PC-3 (cell line): ENCODE measurements at regions not wholly inside any gene's neighbourhood (a gene's known extent, or its start where the extent isn't known, plus 50 kb on each side); places are given as distances from the start of the nearest gene placed in this dataset.

Source experiments
- ATAC-seq: fragments of 200-7000 bp; cut with Tn5 transposase; 2 replicates; pipeline ENCODE4 v1.9.1; 2020; ENCODE audit warnings: mild to moderate bottlenecking, moderate library complexity
- BruUV-seq: library from RNA; stranded (reverse); fragments of 400-500 nt; replicated peaks from 2 replicates; lab custom pipeline; 2021; lab: Mats Ljungman, UMichigan
- CTCF ChIA-PET: fragments of 300-600 bp; sonication (Branson Sonifier 250); formaldehyde crosslinking; loops from one replicate; lab custom pipeline; 2022; ENCODE audit warnings: antibody characterized with exemption; lab: Charles Lee
- POLR2A ChIA-PET: fragments of 300-600 bp; sonication (Branson Sonifier 250); formaldehyde crosslinking; loops from one replicate; lab custom pipeline; 2022; ENCODE audit warnings: antibody characterized with exemption; ENCODE audit not compliant: unreplicated experiment; lab: Charles Lee
- DNase-seq: peaks from one replicate; pipeline ENCODE4 v3.0.0-alpha.2; 2015
- H2AFZ ChIP-seq: fragments of 300-600 bp; sonication (generic); 2 replicates; pipeline ENCODE4 v1.6.0; 2016; ENCODE audit warnings: antibody characterized with exemption, low read length
- H3F3A ChIP-seq: fragments of 300-600 bp; sonication (generic); one replicate; pipeline ENCODE4 v1.6.0; 2017; ENCODE audit warnings: antibody characterized with exemption, low read length, control low read depth, mild to moderate bottlenecking; ENCODE audit not compliant: unreplicated experiment
- H3K27ac ChIP-seq: fragments of 300-600 bp; sonication (generic); 2 replicates; pipeline ENCODE4 v1.5.1; 2016; ENCODE audit warnings: mild to moderate bottlenecking, low read length
- H3K27me3 ChIP-seq: fragments of 300-600 bp; sonication (generic); 2 replicates; pipeline ENCODE4 v1.6.1; 2016; ENCODE audit warnings: low read length, mixed read lengths
- H3K36me3 ChIP-seq: fragments of 300-600 bp; sonication (generic); 2 replicates; pipeline ENCODE4 v1.6.1; 2016; ENCODE audit warnings: low read depth, mixed run types, low read length, mixed read lengths
- H3K4me1 ChIP-seq: fragments of 300-600 bp; sonication (generic); 2 replicates; pipeline ENCODE4 v1.5.1; 2016; ENCODE audit warnings: low read length; ENCODE audit not compliant: insufficient read depth
- H3K4me2 ChIP-seq: fragments of 300-600 bp; sonication (generic); 2 replicates; pipeline ENCODE4 v1.6.0; 2016; ENCODE audit warnings: low read length
- H3K4me3 ChIP-seq: fragments of 300-600 bp; sonication (generic); 2 replicates; pipeline ENCODE4 v1.5.1; 2016; ENCODE audit warnings: mild to moderate bottlenecking, low read length, mixed read lengths
- H3K79me2 ChIP-seq: fragments of 300-600 bp; sonication (generic); 2 replicates; pipeline ENCODE4 v1.6.1; 2017; ENCODE audit warnings: low read length, mixed read lengths
- H3K9ac ChIP-seq: fragments of 300-600 bp; sonication (generic); 2 replicates; pipeline ENCODE4 v1.6.0; 2016; ENCODE audit warnings: mild to moderate bottlenecking, low read length
- H3K9me2 ChIP-seq: fragments of 300-600 bp; sonication (generic); replicated peaks from 2 replicates; pipeline ENCODE4 v1.6.1; 2016; ENCODE audit warnings: mixed run types, low read length, mixed read lengths
- H3K9me3 ChIP-seq: fragments of 300-600 bp; sonication (generic); 2 replicates; pipeline ENCODE4 v1.6.1; 2016; ENCODE audit warnings: low read length, mixed read lengths
- H4K20me1 ChIP-seq: fragments of 300-600 bp; sonication (generic); 2 replicates; pipeline ENCODE4 v1.6.1; 2016; ENCODE audit warnings: low read length, mixed read lengths
- CTCF ChIP-seq: fragments of 300-600 bp; sonication (generic); conservative IDR thresholded peaks from 2 replicates; pipeline ENCODE4 v1.5.1; 2017; ENCODE audit warnings: antibody characterized with exemption, low read depth, mild to moderate bottlenecking, low read length
- EZH2 ChIP-seq: fragments of 300-600 bp; sonication (generic); IDR thresholded peaks from one replicate; pipeline ENCODE4 v1.6.1; 2017; ENCODE audit warnings: antibody characterized with exemption, mild to moderate bottlenecking, low read length; ENCODE audit not compliant: unreplicated experiment
- EZH2phosphoT487 ChIP-seq: fragments of 300-600 bp; sonication (generic); IDR thresholded peaks from 2 replicates; pipeline ENCODE4 v1.6.1; 2018; ENCODE audit warnings: mild to moderate bottlenecking, antibody characterized with exemption, low read length, borderline replicate concordance
- intact Hi-C: fragments of 100-400 bp; cut with micrococcal nuclease; formaldehyde crosslinking; loops from 2 replicates; pipeline ENCODE4 v1.9.0; 2023

- H2AFZ ChIP-seq: no peak overlapping the region
- no peaks in the 10 kb centered on the region for H3K9me2 ChIP-seq
- no peak for TF ChIP-seq EZH2phosphoT487
- TF ChIP-seq EZH2: no peak
- no peak for TF ChIP-seq CTCF
- intact Hi-C loops: loop anchor here (10.0 kb wide), 1 partner anchor 1449 kb away; no protein-coding TSS in a partner anchor
- no TSS peak for BruUV-seq
- no peak overlapping the region for H3K27ac ChIP-seq
- H3K36me3 ChIP-seq: no peaks in the 10 kb centered on the region
- H3K9me3 ChIP-seq: no peaks in the 10 kb centered on the region
- CTCF ChIA-PET: no interaction called here
- ATAC-seq (no peak), DNase-seq (no peak)
- H4K20me1 ChIP-seq: no peaks in the 10 kb centered on the region
- H3K4me1 ChIP-seq: no peaks in the 10 kb centered on the region
- no peak overlapping the region for H3K9ac ChIP-seq
- no peak overlapping the region for H3K4me3 ChIP-seq
- no peak overlapping the region for H3K4me2 ChIP-seq
- no peaks in the 10 kb centered on the region for H3F3A ChIP-seq
- POLR2A ChIA-PET: no interaction called here
- no peaks in the 10 kb centered on the region for H3K79me2 ChIP-seq
- peaks cover 20% of the 10 kb centered on the region for H3K27me3 ChIP-seq
Measured at GRCh38 chr18:60686142-60686541, 313.6 kb upstream of the MC4R start.

- CTCF ChIA-PET: no interaction called here
- BruUV-seq: no TSS peak
Measured at GRCh38 chr18:60691061-60691460, 318.5 kb upstream of the MC4R start.

More at GRCh38 chr18:60691061-60691460, 318.5 kb upstream of the MC4R start:
- H4K20me1 ChIP-seq: no peaks in the 10 kb centered on the region
- no peaks in the 10 kb centered on the region for H3K9me3 ChIP-seq
- ATAC-seq (no peak), DNase-seq (no peak)
- no peak overlapping the region for H3K9ac ChIP-seq
- intact Hi-C loops: no loop called here
- H3K79me2 ChIP-seq: no peaks in the 10 kb centered on the region
- H3K9me2 ChIP-seq: no peaks in the 10 kb centered on the region
- peaks cover 10% of the 10 kb centered on the region for H3K4me1 ChIP-seq
- H3K27ac ChIP-seq: no peak overlapping the region
- POLR2A ChIA-PET: no interaction called here
- no peak overlapping the region for H2AFZ ChIP-seq
- H3K36me3 ChIP-seq: no peaks in the 10 kb centered on the region
- H3K4me2 ChIP-seq: no peak overlapping the region
- 0 out of 2 replicates have a peak, but pooled peaks cover 3% of the 10 kb centered on the region for H3K27me3 ChIP-seq
- no peak overlapping the region for H3K4me3 ChIP-seq
- no peaks in the 10 kb centered on the region for H3F3A ChIP-seq
- TF ChIP-seq EZH2phosphoT487 (no peak), EZH2 (no peak), CTCF (no peak)
